A673 (cell line): ENCODE measurements at regions not wholly inside any gene's neighbourhood (a gene's known extent, or its start where the extent isn't known, plus 50 kb on each side); places are given as distances from the start of the nearest gene placed in this dataset.

Experiments
- BruUV-seq: library from RNA; stranded (reverse); fragments of 400-500 nt; replicated peaks from 2 replicates; lab custom pipeline; 2021; lab: Mats Ljungman, UMichigan
- CTCF ChIA-PET: fragments of 300-600 bp; sonication (Branson Sonifier 250); formaldehyde crosslinking; loops from one replicate; lab custom pipeline; 2022; ENCODE audit warnings: antibody characterized with exemption; lab: Charles Lee
- POLR2A ChIA-PET: fragments of 300-600 bp; sonication (Branson Sonifier 250); formaldehyde crosslinking; loops from one replicate; lab custom pipeline; 2022; ENCODE audit warnings: antibody characterized with exemption; ENCODE audit not compliant: low non-redundant PET; lab: Charles Lee
- DNase-seq: peaks from one replicate; pipeline ENCODE4 v3.0.0-alpha.2; 2015; ENCODE audit warnings: low spot score
- H3K27ac ChIP-seq: fragments of 200-600 bp; sonication (generic); 2 replicates; pipeline ENCODE4 v1.5.1; 2016; ENCODE audit warnings: mixed run types, low read depth, mild to moderate bottlenecking, mixed read lengths, antibody characterized with exemption, low read length; ENCODE audit not compliant: poor library complexity, severe bottlenecking
- H3K27me3 ChIP-seq: fragments of 200-600 bp; sonication (generic); replicated peaks from 2 replicates; pipeline ENCODE4 v1.6.1; 2017; ENCODE audit warnings: mixed run types, low read depth, mild to moderate bottlenecking, mixed read lengths, antibody characterized with exemption, low read length; ENCODE audit not compliant: insufficient read depth, poor library complexity
- H3K36me3 ChIP-seq: fragments of 200-600 bp; sonication (generic); 2 replicates; pipeline ENCODE4 v1.6.1; 2016; ENCODE audit warnings: mixed run types, mild to moderate bottlenecking, mixed read lengths, antibody characterized with exemption, low read length; ENCODE audit not compliant: insufficient read depth, poor library complexity, severe bottlenecking
- H3K4me1 ChIP-seq: fragments of 200-600 bp; sonication (generic); 2 replicates; pipeline ENCODE4 v1.6.1; 2017; ENCODE audit warnings: mixed run types, mild to moderate bottlenecking, mixed read lengths, antibody characterized with exemption, low read length; ENCODE audit not compliant: insufficient read depth, poor library complexity, severe bottlenecking
- H3K4me3 ChIP-seq: fragments of 200-600 bp; sonication (generic); 2 replicates; pipeline ENCODE4 v1.5.1; 2016; ENCODE audit warnings: low read depth, mixed run types, mild to moderate bottlenecking, mixed read lengths, low read length; ENCODE audit not compliant: poor library complexity, severe bottlenecking
- H3K9me3 ChIP-seq: fragments of 200-600 bp; sonication (generic); 2 replicates; pipeline ENCODE4 v1.6.1; 2016; ENCODE audit warnings: mixed run types, low read depth, mild to moderate bottlenecking, mixed read lengths, antibody characterized with exemption, low read length; ENCODE audit not compliant: poor library complexity, severe bottlenecking
- CTCF ChIP-seq: fragments of 300-800, 200-600 bp; sonication (generic); conservative IDR thresholded peaks from 2 replicates; pipeline ENCODE4 v1.5.1; 2017; ENCODE audit warnings: low read depth, mild to moderate bottlenecking, antibody characterized with exemption, low read length, moderate library complexity, mixed read lengths
- EZH2 ChIP-seq: fragments of 200-600 bp; sonication (generic); IDR thresholded peaks from 2 replicates; pipeline ENCODE4 v1.6.1; 2017; ENCODE audit warnings: borderline replicate concordance, low read depth, mild to moderate bottlenecking, mixed read lengths, antibody characterized with exemption, low read length; ENCODE audit not compliant: poor library complexity, severe bottlenecking
- intact Hi-C: fragments of 100-400 bp; cut with micrococcal nuclease; formaldehyde crosslinking; loops from one replicate; pipeline ENCODE4 v1.10.0; 2022; ENCODE audit not compliant: unreplicated experiment

GRCh38 chr7:45240926-45241325 is 83.3 kb downstream of the RAMP3 start:
- Histone ChIP-seq H3K9me3 (no peaks in the 10 kb centered on the region), H3K4me3 (no peak overlapping the region), H3K4me1 (no peaks in the 10 kb centered on the region), H3K27ac (no peak overlapping the region), H3K36me3 (no peaks in the 10 kb centered on the region), H3K27me3 (peaks cover 56% of the 10 kb centered on the region)
- intact Hi-C loops: loop anchor here (5.0 kb wide), 1 partner anchor 51 kb away; no protein-coding TSS in a partner anchor
- no peak for DNase-seq
- no TSS peak for BruUV-seq
- CTCF ChIA-PET: no interaction called here
- TF ChIP-seq EZH2: no peak
- no peak for TF ChIP-seq CTCF
- POLR2A ChIA-PET: no interaction called here

GRCh38 chr7:45241339-45242109 is 83.9 kb downstream of the RAMP3 start:
- DNase-seq: no peak
- H3K36me3 ChIP-seq: no peaks in the 10 kb centered on the region
- H3K9me3 ChIP-seq: no peaks in the 10 kb centered on the region
- intact Hi-C loops: loop anchor here (5.0 kb wide), 1 partner anchor 51 kb away; no protein-coding TSS in a partner anchor
- no peak overlapping the region for H3K4me3 ChIP-seq
- H3K4me1 ChIP-seq: no peaks in the 10 kb centered on the region
- ChIA-PET CTCF (no interaction called here), POLR2A (no interaction called here)
- no TSS peak for BruUV-seq
- peaks cover 52% of the 10 kb centered on the region for H3K27me3 ChIP-seq
- no peak overlapping the region for H3K27ac ChIP-seq
- TF ChIP-seq EZH2 (no peak), CTCF (no peak)

- H3K27me3 ChIP-seq: peaks cover 54% of the 10 kb centered on the region
- no peak for DNase-seq
- no peak overlapping the region for H3K4me3 ChIP-seq
- ChIA-PET POLR2A (no interaction called here), CTCF (no interaction called here)
- no peaks in the 10 kb centered on the region for H3K36me3 ChIP-seq
- no peak overlapping the region for H3K27ac ChIP-seq
- intact Hi-C loops: loop anchor here (5.0 kb wide), 1 partner anchor 50 kb away; no protein-coding TSS in a partner anchor
- BruUV-seq: no TSS peak
- H3K4me1 ChIP-seq: no peaks in the 10 kb centered on the region
- TF ChIP-seq EZH2 (no peak), CTCF (no peak)
- H3K9me3 ChIP-seq: no peaks in the 10 kb centered on the region
Measured at GRCh38 chr7:45242261-45242660, 84.7 kb downstream of the RAMP3 start.
